GM18870 (cell line): ENCODE measurements at regions not wholly inside any gene's neighbourhood (a gene's known extent, or its start where the extent isn't known, plus 50 kb on each side); places are given as distances from the start of the nearest gene placed in this dataset.

Experiments
- ATAC-seq: cut with Tn5 transposase; IDR thresholded peaks from one replicate; pipeline ENCODE4 v1.9.1; 2021; ENCODE audit warnings: moderate library complexity; ENCODE audit not compliant: unreplicated experiment

- ATAC-seq = no peak
Measured at GRCh38 chr2:162974771-162975170, 136.2 kb upstream of the KCNH7 start.

GRCh38 chr2:162972383-162972782 is 133.8 kb upstream of the KCNH7 start:
- ATAC-seq = peak; percentile 42

- ATAC-seq = no peak
Measured at GRCh38 chr2:162968306-162968705, 129.7 kb upstream of the KCNH7 start.

GRCh38 chr2:162967811-162968210 is 129.2 kb upstream of the KCNH7 start:
- ATAC-seq = no peak

DNA sequence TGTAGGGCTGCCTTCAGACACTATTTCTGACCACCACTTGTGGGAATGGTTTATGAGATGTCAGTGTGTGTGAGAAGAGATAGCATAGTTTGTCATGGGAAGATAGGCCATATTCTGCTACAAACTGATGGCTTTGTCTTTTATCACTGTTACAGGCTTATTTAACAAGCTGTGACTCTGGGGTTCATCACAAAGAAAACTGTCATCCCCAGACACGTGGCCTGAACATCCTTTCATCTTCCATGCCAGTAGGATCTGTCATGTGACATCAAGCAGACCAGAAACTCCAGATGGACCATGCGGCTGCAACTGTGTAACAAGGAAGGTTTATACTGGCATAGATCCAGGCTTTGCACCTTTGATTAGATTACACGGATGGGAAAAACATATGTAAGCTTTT is 128.6 kb upstream of the KCNH7 start:
- no peak for ATAC-seq

DNA sequence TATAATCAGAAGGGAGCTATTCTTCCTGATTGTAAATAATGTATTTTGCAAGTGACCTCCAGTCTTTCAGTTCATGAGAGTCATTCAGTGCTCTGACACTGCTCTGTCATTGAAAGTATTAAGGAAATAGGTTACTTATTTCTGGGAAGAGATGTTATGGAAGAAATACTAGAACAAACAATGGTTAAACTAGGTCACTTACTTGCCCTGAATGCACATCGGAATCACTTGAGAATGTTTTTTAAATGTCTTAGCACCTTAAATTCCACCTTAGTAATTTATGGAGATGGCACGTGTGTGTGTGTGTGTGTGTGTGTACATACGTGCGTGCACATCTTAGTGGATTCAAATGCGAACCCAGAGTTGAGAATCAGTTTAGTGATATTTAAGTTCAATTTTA is 126.6 kb upstream of the KCNH7 start:
- ATAC-seq = no peak

DNA sequence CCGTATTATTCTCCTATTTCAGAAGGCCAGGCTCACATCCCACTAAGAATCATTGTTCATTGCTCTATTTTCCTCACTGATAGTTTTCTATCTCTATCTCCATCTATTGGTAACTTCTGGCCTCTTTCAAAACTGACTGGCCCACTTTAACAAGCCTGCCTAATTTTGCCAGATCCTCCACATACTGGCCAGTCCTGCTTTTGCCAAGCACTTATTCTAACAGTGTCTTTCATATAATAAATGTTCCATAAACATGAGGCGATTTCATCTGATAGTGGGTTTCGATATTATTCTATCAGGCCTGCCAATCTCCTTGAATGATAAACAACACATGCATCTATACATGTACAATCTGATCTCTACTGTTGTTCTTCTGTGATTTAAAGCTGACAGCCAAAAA is 125.9 kb upstream of the KCNH7 start:
- ATAC-seq = no peak

DNA sequence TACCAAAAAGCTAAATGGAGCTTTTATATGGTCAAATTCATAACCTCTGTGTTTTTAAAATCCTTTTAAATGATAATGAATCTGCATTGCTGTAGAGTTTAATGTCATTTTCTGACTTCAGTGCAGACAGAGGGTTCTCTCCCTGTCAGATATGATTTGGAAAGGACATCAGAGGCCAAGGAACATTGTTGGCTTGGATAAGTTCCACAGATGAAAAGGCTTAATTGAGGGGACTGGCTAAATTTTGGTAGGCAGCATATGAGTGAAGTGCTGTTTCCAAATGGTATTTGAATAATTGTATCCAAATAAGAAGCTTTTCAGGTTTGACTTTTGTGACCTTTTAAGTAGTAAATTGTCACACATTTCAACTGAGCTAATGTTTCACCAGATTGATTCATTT is 124.6 kb upstream of the KCNH7 start:
- no peak for ATAC-seq

DNA sequence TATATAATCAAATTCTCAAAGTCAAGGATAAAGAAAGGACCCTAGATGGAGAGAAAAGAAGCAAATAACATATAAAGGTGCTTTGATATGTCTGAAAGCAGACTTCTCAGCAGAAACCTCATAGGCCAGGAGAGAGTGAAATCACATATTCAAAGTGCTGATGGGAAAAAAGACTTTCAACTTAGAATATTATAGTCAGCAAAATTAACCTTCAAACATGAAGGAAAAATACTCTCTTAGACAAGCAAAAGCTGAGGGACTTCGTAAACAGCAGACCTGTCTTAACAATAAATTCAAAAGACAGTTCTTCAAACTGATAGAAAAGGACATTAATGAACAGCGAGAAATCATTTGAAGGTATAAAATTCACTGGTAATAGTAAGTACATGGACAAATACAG is 107.2 kb upstream of the KCNH7 start:
- no peak for ATAC-seq

DNA sequence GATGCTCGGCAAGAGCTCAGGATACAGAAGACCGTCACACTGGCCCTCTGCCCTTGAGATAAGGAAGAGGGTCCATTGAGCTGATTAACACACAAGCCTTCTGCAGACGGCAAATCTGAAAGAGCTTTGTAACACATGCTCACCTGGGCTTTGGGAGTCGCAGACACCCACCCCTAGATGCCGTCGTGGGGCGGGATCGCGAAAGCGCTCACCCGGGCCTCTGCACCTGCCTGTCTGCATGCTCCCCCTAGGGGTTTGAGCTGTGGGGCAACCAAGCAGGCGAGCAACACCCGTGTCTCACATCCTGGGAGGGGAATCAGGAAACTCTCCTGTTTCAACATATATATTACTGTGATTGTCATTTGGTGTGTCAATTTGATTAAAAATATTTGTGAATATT is 99.8 kb upstream of the KCNH7 start:
- ATAC-seq = no peak

DNA sequence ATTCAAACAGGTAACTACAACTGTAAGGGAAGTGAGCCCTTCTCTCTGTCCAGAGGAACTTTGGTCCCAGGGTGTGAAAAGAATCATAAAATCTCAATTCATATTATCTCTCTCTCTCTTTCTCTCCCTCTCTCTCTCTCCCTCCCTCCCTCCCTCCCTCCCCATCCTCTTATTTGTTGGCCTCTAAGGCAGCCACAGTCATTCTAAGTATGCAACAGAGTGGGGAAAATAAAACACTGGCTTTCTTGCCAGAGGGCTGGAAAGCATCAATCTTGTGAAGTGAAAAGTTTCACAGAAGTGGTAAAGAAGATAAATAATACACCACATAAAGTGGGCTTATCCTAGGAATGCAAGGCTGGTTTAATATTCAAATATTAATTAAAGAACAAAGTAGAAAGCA is 95.6 kb upstream of the KCNH7 start:
- no peak for ATAC-seq

DNA sequence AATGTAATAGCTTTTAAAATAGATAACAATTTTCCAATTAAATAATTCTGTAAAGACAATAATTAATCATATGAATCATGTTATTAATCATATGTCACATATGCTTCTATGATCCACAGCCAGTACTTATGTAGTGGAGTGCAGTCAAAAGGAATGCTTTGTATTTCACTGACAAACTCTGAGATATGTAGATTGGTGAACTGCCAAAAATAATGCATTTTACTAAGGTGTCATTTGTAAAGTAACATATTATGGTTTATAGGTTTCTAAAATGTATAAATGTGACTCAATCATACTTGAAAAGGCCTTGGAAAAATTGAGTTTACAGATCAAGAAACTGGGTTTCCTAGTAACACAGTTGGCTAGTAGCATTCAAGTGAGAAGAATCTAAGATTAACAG is 93.8 kb upstream of the KCNH7 start:
- ATAC-seq = no peak

GRCh38 chr2:162929571-162929970 is 91.0 kb upstream of the KCNH7 start:
- ATAC-seq = no peak

GRCh38 chr2:162928356-162928755 is 89.8 kb upstream of the KCNH7 start:
- no peak for ATAC-seq

DNA sequence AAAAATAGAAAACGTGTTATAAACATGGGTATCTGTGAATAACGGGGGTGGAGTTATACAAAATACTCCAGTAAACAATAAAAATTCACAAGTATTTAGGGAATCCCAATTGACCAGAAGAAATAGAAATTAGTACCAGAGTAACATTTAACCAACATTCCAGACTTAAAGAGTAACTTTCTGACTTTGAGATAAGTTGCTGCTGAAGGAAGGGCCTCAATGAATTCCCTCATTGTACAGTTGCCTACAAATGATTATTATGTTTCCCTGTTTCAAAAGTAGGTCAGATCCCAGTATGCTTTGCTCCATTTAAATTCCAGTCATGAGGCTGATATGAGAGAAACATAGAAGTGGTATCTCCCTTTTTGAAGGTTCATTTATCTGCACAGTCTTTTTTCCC is 88.3 kb upstream of the KCNH7 start:
- ATAC-seq = no peak

DNA sequence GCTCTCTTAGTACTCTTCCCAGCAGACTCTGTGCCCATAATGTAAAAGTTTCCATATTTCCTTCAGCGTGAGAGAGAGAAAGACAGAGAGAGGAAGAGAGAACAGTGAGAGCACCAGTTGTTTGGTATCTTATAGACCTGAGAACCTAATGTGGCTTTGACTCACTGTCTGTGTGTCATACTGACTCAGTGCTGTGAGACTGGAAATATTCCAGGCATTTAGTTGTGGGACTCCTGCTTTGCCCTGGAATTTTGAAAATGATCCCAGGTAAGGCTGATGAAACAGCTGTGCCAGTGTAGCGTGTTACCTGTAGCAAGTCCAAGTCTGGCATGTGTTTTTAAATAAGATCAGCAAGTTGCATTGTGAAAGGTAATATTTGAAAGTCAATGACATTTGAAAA is 87.9 kb upstream of the KCNH7 start:
- ATAC-seq = no peak

- ATAC-seq = peak; percentile 70
Measured at GRCh38 chr2:162925595-162925994, 87.0 kb upstream of the KCNH7 start.

- ATAC-seq = no peak
Measured at GRCh38 chr2:162919111-162919510, 80.5 kb upstream of the KCNH7 start.

DNA sequence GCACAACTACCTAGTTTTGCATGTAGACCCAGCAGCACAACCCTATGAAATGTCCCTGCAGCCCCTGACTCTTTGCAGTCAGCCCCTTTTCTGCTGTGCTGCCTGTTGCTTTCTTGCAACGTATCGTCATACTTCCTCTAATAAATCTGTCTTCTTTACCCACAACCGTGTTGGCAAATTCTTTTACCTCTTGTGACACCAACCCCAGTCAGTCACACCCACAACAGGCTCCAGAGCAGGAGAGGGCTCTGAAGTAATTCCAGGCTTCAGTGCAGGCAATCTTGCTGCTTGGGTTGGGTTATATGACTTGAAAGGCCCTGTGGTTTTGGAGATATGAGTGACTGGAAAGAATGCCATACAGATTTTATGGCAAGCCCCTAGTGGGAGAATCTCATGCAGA is 79.1 kb upstream of the KCNH7 start:
- no peak for ATAC-seq

DNA sequence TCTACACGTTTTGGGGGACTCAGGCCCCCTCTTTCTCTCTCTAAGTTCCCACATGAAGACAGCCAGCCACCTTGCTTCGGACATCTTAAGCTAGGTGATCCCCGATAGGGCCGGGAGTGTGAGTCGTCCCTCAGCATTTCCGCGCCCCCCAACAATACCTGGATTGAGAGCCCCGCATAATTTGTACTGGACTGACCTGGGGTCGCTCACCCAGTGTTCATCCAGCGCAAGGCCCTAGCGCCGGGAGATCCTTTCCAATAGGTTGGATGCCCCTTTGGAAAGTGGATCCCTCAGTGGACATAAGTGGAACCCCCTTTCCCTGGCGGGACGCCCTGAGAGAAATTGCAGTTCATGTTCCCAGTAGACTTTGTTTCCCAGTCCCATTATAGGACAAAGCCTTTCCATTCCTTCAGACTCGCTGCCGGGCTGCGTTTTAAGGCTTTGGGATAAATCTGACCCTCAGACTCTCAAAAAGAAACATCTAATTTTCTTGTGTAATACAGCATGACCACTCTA is 77.8 kb upstream of the KCNH7 start:
- no peak for ATAC-seq

- ATAC-seq = no peak
Measured at GRCh38 chr2:162915858-162916257, 77.3 kb upstream of the KCNH7 start.

DNA sequence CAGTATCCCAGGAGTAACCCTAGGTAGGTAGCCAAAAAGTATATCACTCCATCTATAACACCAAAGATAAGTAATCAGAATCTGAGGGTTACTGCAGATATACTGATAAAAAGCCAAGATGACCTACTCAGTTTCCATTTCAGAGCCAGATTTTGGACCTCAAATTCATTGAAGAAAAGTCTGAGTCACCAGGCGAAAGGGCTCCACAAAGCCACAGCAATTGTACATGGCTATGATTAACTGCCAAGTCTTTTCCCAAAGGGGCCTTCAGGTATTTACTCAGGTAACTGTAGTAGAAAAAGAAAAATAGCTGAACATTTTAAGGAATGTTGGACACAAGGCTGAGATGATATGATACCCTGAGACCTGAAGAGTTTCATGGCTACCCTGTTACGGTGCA is 75.6 kb upstream of the KCNH7 start:
- no peak for ATAC-seq

- ATAC-seq = no peak
Measured at GRCh38 chr2:162912787-162913186, 74.2 kb upstream of the KCNH7 start.

DNA sequence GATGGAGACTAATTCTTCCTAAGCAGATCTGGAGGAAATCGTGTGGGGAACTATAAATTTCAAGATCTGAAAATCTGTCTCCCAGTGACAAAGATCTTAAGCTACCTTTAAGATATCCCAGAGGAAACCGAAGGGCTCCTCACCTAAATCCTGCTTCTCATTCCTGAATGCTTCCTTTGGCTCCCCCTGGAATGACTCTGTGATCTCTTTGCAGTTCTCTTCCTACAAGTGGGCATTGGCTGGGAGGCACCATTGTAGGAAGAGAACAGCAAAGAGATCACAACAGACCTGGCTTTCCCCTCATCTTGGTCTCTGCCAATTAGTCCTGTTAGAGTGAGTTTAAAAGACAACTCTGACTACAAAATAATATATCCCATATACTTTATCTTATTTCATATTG is 70.0 kb upstream of the KCNH7 start:
- no peak for ATAC-seq
